Neural crest cell (in vitro differentiated cells): ENCODE measurements at regions not wholly inside any gene's neighbourhood (a gene's known extent, or its start where the extent isn't known, plus 50 kb on each side); places are given as distances from the start of the nearest gene placed in this dataset.
"Not testable (repeated sequence)": the region's sequence is repeated elsewhere in the genome, so short reads cannot be mapped to it uniquely, and the experiment has no call there.

Experiments used
- DNase-seq: peaks from one replicate; pipeline ENCODE4 v3.0.0; 2021; ENCODE audit warnings: low read depth, mixed read lengths, low spot score
- H3K27ac Mint-ChIP-seq: one replicate; pipeline ENCODE4 v1.8.0; 2021; ENCODE audit warnings: mild to moderate bottlenecking, mixed read lengths; ENCODE audit not compliant: unreplicated experiment
- H3K27me3 Mint-ChIP-seq: 2 replicates; pipeline ENCODE4 v1.8.0; 2021; ENCODE audit warnings: low read depth, mild to moderate bottlenecking, mixed read lengths
- H3K36me3 Mint-ChIP-seq: 2 replicates; pipeline ENCODE4 v1.8.0; 2021; ENCODE audit warnings: low read depth, mild to moderate bottlenecking, mixed read lengths
- H3K4me1 Mint-ChIP-seq: 2 replicates; pipeline ENCODE4 v1.8.0; 2021; ENCODE audit warnings: mixed read lengths
- H3K4me3 Mint-ChIP-seq: one replicate; pipeline ENCODE4 v1.8.0; 2021; ENCODE audit warnings: mild to moderate bottlenecking, mixed read lengths
- H3K9me3 Mint-ChIP-seq: 2 replicates; pipeline ENCODE4 v1.8.0; 2021; ENCODE audit warnings: mixed read lengths
- CTCF ChIP-seq: fragments of 200-600 bp; sonication (generic); conservative IDR thresholded peaks from 2 replicates; pipeline ENCODE4 v1.5.0; 2021; ENCODE audit warnings: antibody characterized with exemption, mild to moderate bottlenecking

- TF ChIP-seq CTCF, result no peak
- Mint-ChIP-seq H3K27me3 (no peaks in the 10 kb centered on the region), H3K4me3 (no peak overlapping the region), H3K4me1 (peaks cover 14% of the 10 kb centered on the region), H3K27ac (no peak overlapping the region), H3K36me3 (no peaks in the 10 kb centered on the region), H3K9me3 (no peaks in the 10 kb centered on the region)
- no peak for DNase-seq
Observed at GRCh38 chr3:174356596-174356995, 502.5 kb upstream of the NAALADL2 start.

DNA sequence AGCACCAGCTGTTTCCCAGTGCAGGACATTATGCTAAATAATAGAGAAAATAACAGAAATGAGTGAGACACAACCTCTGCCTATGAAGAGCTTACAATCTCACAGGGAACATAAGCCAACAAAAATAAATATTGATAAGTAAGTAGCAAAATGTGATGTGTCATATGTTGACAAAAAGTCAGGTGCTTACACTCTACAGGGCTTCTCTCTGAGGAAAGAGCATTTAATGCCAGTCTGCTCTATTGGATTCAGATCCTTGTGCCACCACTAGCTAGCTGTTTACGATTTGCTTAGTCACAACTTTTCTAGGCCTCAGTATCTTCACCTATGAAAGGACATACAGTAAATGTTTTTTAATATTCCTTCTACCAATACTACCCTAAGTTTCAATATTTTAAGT, 500.9 kb upstream of the NAALADL2 start:
- H3K27ac Mint-ChIP-seq, result no peak overlapping the region
- no peaks in the 10 kb centered on the region for H3K27me3 Mint-ChIP-seq
- peaks cover 14% of the 10 kb centered on the region for H3K4me1 Mint-ChIP-seq
- DNase-seq, result no peak
- TF ChIP-seq CTCF, result no peak
- no peak overlapping the region for H3K4me3 Mint-ChIP-seq
- no peaks in the 10 kb centered on the region for H3K9me3 Mint-ChIP-seq
- no peaks in the 10 kb centered on the region for H3K36me3 Mint-ChIP-seq

- Mint-ChIP-seq H3K4me3 (no peak overlapping the region), H3K36me3 (no peaks in the 10 kb centered on the region), H3K27ac (no peak overlapping the region), H3K9me3 (no peaks in the 10 kb centered on the region), H3K27me3 (no peaks in the 10 kb centered on the region), H3K4me1 (peaks cover 1% of the 10 kb centered on the region)
- DNase-seq, result no peak
- no peak for TF ChIP-seq CTCF
Observed at GRCh38 chr3:174362556-174362955, 496.6 kb upstream of the NAALADL2 start.

DNA sequence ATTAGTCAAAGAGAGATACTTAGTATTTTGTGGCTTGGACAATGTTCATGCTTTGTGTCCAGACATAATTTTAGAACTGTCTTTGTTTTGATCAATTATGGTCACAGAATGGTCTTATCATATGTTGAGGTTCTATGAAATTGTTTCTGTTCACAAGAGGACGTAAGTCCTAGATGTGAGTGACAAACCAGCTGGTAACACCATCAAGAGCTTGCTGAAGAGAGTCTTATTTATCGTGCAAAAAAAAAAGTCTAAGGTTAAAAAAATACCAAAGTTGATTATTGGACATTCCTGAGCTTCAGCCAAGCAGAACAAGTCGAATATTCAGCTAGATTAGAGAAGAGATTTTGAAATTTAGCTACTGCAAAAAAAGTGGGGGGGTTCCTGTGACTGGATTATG, 495.9 kb upstream of the NAALADL2 start:
- Mint-ChIP-seq H3K36me3 (no peaks in the 10 kb centered on the region), H3K27ac (no peak overlapping the region), H3K4me3 (no peak overlapping the region), H3K9me3 (no peaks in the 10 kb centered on the region), H3K4me1 (no peaks in the 10 kb centered on the region), H3K27me3 (no peaks in the 10 kb centered on the region)
- no peak for DNase-seq
- no peak for TF ChIP-seq CTCF

- Mint-ChIP-seq H3K4me3 (no peak overlapping the region), H3K9me3 (peaks cover 5% of the 10 kb centered on the region), H3K27me3 (no peaks in the 10 kb centered on the region), H3K27ac (no peak overlapping the region), H3K36me3 (peaks cover 7% of the 10 kb centered on the region), H3K4me1 (no peaks in the 10 kb centered on the region)
- no peak for DNase-seq
- TF ChIP-seq CTCF, result no peak
Observed at GRCh38 chr3:174365796-174366195, 493.3 kb upstream of the NAALADL2 start.

DNA sequence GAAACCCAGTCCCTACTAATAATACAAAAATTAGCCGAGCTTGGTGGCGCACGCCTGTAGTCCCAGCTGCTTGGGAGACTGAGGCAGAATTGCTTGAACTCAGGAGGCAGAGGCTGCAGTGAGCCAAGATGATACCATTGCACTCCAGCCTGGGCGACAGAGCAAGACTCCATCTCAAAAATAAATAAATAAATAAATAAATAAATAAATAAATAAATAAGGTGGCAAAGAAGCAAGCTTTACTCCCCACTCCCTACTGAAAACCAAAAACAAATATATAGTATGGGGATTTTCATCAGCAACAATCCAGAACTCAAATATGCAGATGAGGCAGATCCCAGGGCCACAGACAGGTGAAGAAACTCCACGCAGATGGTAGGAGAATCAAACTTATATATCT, 492.2 kb upstream of the NAALADL2 start:
- H3K4me1 Mint-ChIP-seq, H3K4me3 Mint-ChIP-seq: not testable (repeated sequence)

More for the DNA sequence above, 492.2 kb upstream of the NAALADL2 start:
- H3K27me3 Mint-ChIP-seq, H3K27ac Mint-ChIP-seq, DNase-seq, H3K36me3 Mint-ChIP-seq, H3K9me3 Mint-ChIP-seq: not testable (repeated sequence)
